22Rv1 (cell line): ENCODE measurements at regions not wholly inside any gene's neighbourhood (a gene's known extent, or its start where the extent isn't known, plus 50 kb on each side); places are given as distances from the start of the nearest gene placed in this dataset.
"Not testable (repeated sequence)": the region's sequence is repeated elsewhere in the genome, so short reads cannot be mapped to it uniquely, and the experiment has no call there.

Experiments
- H3K27ac ChIP-seq: fragments of 450-650 bp; 2 replicates; pipeline ENCODE4 v1.5.1; 2017
- ZFX ChIP-seq: fragments of 450-650 bp; IDR thresholded peaks from 2 replicates; pipeline ENCODE4 v1.6.1; 2017; ENCODE audit warnings: antibody characterized with exemption, borderline replicate concordance
- TF ChIP-seq, protein P1 (sequence below): fragments of 450-650 bp; IDR thresholded peaks from 2 replicates; pipeline ENCODE4 v1.5.1; 2017; ENCODE audit warnings: mild to moderate bottlenecking

- TF ChIP-seq, protein P1, sequence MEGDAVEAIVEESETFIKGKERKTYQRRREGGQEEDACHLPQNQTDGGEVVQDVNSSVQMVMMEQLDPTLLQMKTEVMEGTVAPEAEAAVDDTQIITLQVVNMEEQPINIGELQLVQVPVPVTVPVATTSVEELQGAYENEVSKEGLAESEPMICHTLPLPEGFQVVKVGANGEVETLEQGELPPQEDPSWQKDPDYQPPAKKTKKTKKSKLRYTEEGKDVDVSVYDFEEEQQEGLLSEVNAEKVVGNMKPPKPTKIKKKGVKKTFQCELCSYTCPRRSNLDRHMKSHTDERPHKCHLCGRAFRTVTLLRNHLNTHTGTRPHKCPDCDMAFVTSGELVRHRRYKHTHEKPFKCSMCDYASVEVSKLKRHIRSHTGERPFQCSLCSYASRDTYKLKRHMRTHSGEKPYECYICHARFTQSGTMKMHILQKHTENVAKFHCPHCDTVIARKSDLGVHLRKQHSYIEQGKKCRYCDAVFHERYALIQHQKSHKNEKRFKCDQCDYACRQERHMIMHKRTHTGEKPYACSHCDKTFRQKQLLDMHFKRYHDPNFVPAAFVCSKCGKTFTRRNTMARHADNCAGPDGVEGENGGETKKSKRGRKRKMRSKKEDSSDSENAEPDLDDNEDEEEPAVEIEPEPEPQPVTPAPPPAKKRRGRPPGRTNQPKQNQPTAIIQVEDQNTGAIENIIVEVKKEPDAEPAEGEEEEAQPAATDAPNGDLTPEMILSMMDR: no peak
- TF ChIP-seq ZFX: no peak
- H3K27ac ChIP-seq: no peak overlapping the region
Measured at GRCh38 chr16:48959747-48960146, 321.9 kb downstream of the CBLN1 start.

- no peak overlapping the region for H3K27ac ChIP-seq
- TF ChIP-seq, protein P1: no peak
- no peak for TF ChIP-seq ZFX
Measured at GRCh38 chr16:48959204-48959603, 322.4 kb downstream of the CBLN1 start.

DNA sequence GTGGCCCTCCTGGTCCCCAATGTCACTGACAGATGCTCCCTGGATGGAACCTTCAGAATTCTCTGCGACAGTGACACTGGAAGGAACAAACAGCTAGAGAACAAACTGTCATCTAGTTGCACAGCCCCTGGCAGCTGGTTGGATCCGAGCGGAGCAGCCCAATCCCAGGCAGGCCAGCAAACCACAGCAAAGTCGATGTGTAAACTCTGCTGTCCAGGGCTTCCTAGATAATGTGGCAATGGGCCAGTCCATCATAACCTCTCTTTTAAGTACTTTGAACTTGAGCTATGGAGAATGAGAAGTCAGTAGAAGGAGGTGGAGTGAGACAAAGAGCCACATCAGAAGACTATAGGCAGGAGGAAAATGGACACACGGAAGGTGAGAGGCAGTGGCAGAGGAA, 323.0 kb downstream of the CBLN1 start:
- no peak overlapping the region for H3K27ac ChIP-seq
- TF ChIP-seq ZFX: no peak
- TF ChIP-seq, protein P1: no peak

- TF ChIP-seq ZFX: no peak
- TF ChIP-seq, protein P1: no peak
- H3K27ac ChIP-seq: no peak overlapping the region
Measured at GRCh38 chr16:48956620-48957019, 325.0 kb downstream of the CBLN1 start.

- H3K27ac ChIP-seq: no peak overlapping the region
- no peak for TF ChIP-seq ZFX
Measured at GRCh38 chr16:48955837-48956236, 325.8 kb downstream of the CBLN1 start.

GRCh38 chr16:48951621-48952125, 330.0 kb downstream of the CBLN1 start:
- H3K27ac ChIP-seq: not testable (repeated sequence)

DNA sequence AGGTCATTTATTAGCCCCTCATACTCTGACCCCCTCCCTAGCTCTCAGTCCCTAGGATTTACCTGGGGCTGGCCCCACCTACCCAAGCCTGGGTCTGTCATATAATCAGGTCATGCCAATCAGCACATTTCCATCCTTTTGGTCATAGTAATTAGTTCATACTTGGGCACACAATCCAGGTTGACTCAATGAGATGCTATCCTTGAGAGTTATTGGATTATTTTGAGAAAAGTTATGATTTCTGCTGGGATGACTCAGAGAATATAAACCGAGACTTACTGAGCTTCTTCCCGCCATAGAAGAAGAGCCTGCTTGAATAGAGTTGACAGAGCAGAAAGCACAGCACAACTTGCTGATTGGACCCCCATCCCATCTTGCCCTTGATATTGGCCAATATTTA, 331.5 kb downstream of the CBLN1 start:
- H3K27ac ChIP-seq: no peak overlapping the region
- TF ChIP-seq, protein P1: no peak
- no peak for TF ChIP-seq ZFX

DNA sequence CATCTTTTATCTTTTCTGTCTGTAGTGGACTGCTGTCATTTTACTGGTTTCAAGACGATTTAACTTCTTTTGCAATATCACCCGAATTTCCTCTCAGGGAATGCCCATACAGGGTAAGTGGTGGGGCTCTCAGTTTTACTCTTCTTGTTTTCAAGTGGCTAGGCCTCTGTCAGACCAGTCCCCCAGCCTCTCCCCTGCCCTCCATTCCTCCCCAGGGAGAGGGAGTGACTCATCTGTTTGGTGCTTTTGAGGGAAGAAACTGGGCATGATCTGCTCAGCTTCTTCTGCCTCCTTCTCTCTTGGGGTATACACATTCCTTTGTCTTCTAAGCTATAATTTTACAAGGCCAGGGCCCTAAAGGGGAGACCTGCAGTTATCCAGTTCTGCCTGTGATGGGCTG, 332.0 kb downstream of the CBLN1 start:
- no peak overlapping the region for H3K27ac ChIP-seq

GRCh38 chr16:48948911-48949310, 332.7 kb downstream of the CBLN1 start:
- TF ChIP-seq, protein P1: no peak
- no peak for TF ChIP-seq ZFX
- H3K27ac ChIP-seq: no peak overlapping the region

More for the DNA sequence above, 332.0 kb downstream of the CBLN1 start:
- TF ChIP-seq ZFX: no peak
